Hippocampal formation (tissue), 2 donors: ENCODE measurements at regions not wholly inside any gene's neighbourhood (a gene's known extent, or its start where the extent isn't known, plus 50 kb on each side); places are given as distances from the start of the nearest gene placed in this dataset.
"Not testable (repeated sequence)": the region's sequence is repeated elsewhere in the genome, so short reads cannot be mapped to it uniquely, and the experiment has no call there.

ENCODE experiments used
- DNase-seq, 2 donors: peaks; one replicate each; lab custom pipeline; 2025; lab: John Stamatoyannopoulos, UW

DNA sequence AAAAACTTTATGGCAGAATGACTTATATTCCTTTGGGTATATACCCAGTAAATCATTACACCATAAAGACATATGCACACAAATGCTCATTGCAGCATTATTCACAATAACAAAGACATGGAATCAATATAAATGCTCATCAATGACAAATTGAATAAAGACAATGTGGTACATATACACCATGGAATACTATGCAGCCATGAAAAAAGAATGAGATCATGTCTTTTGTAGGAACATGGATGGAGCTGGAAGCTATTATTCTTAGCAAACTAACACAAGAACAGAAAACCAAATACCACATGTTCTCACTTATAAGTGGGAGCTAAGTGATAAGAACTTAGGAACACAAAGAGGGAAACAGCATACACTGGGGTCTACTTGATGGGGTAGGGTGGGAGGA, 321.7 kb downstream of the ZNF674 start:
- not testable (repeated sequence) for DNase-seq

- no peak for DNase-seq
Measured at GRCh38 chrX:46220822-46221221, 324.4 kb downstream of the ZNF674 start.

DNA sequence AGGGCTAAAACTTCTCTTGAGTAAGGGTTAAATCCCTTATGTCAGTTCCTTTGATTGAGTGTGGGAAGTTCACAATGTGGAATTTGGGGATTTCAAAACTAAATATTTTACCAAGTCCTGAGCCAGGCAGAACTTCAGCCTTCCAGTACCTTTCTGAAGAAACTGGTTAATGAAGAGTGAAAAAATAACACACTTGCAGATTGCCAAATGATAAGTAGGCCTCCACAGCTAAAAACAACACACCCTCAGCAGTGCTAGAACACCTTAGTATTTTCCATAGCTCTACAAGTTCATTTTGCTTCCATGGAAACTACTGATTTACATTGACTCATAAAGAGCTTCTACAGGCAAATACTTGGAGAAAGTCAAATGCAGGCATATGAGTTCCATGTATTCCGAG, 326.8 kb downstream of the ZNF674 start:
- no peak for DNase-seq

GRCh38 chrX:46216406-46216805, 328.8 kb downstream of the ZNF674 start:
- no peak for DNase-seq

- no peak for DNase-seq
Measured at GRCh38 chrX:46211079-46211478, 334.1 kb downstream of the ZNF674 start.

DNA sequence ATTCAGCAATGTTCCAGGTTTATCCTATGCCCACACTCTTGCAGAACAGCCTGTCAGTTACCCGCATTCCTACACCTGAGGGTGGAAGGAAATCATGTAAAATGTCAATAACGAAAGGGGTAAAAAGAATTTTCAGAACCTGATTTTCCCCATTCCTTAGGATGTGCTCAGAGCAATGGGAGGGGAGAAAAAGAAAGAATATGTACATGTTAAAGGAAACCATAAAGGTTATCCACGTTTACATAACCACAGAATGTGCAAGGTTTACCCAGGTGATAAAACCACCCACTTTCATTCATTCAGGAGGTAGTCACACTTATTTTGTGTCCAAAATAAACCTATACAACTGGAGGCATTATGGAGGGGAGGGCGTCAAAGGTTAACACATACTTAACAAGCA, 335.5 kb downstream of the ZNF674 start:
- no peak for DNase-seq

DNA sequence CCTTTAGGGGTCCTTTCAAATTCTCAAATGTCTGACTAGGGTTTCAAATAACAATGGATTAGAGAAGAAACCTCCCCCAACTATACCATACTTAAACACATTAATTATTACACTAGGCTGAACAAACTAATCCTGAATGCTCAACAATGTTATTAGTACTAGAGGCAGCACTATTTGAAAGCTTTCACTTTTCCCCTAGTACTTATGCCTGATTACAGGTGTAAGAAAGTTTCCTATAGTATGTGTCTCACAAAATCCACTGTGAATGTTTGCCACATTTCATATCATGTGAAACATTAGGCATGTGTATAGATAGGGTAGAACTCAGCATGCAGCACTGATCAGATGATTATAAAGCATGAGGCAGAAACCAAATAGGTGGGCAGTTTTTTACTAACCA, 336.2 kb downstream of the ZNF674 start:
- no peak for DNase-seq

- DNase-seq = no peak
Measured at GRCh38 chrX:46208225-46208854, 336.9 kb downstream of the ZNF674 start.

DNA sequence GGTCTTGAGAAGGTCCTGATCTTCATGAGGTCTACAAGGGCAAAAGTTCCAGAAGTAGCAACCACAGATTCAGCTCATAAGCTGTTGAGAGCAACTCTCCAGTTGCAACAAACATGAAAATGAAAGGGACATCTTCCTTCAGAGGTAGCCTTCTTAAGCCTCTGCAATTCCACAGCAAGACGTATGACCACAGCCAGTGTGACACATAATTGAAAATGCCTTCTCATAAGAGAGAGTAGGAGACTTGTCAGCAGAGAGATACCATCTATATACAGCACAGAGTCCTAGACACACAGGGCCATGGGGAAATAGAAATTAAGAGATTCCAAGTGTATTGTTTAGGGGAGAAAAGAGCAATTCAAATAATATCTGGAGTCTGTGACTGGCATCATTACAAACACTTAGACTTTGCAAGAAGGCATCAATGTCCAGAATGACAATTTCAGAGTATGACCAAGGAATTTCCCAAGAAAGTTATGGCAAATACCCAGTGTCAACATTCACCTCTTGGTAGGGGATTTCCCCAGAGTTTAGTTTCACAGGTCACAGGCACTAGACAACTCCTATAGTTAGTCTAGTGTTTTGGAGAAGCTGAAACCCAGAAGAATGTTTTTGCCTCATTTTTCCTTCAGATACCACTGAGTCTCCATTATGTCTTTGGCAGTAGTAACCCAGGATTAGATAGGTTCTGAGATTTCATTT, 340.3 kb downstream of the ZNF674 start:
- no peak for DNase-seq

GRCh38 chrX:46202733-46203514, 342.3 kb downstream of the ZNF674 start:
- no peak for DNase-seq

DNA sequence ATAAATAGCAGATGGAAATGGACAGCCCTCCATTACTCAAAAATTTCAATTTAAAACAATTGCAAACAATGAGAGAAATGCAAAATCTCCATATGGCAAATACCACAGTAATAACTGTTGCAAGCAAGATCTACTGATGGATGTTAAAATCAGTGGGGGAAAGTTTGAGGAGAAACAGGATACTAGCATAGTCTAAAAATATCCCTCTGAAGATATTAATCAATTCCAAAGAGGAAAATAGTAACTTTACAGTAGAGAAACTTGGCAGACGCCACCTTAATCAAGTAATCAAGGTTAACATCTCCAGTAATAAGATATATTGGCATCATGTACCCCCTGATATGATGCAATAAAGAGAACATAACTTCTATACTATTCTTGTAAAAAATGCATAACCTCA, 344.8 kb downstream of the ZNF674 start:
- DNase-seq = no peak

- no peak for DNase-seq
Measured at GRCh38 chrX:46198858-46199257, 346.4 kb downstream of the ZNF674 start.

GRCh38 chrX:46186811-46187106, 358.5 kb downstream of the ZNF674 start:
- DNase-seq = not testable (repeated sequence)

DNA sequence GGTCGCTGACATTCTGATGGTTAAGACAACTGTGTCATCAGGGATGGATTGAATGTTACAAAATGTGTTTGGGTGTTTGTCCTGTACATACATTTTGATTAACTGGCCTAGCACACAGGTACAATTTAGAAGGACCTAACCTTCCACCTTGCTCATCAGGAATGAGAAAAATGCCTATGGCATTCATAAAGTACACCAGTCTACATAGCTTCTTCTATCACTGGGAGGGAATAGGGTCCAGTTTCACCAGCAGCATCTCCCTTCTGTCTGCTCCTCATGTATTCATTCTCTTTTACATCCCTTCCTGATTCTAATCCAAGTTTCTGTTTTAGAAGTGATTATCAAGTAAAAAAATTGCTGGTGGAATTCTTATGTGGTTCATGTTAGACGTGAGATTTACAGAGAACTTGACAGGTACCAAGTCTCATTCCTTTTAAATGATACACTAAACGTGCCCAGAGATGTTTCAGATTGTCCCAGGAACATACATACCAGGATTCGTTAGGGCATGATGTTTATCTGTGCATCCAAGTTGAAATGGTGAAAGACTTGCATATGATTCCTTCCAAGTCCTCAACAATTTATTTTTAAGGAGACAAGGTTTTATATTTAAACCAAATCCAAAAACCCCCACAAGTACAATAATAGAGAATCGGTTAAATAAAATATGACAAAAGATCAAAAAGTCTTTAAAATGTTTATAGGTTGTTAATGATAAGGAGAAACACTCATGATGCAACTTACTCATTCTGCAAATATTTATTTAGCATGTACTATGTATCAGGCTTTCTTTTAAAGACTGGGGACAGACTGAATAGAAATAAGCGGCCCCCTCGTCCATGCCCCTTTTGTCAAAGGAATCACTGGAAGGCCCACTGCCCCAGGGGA, 359.1 kb downstream of the ZNF674 start:
- no peak for DNase-seq

GRCh38 chrX:46184749-46185148, 360.5 kb downstream of the ZNF674 start:
- no peak for DNase-seq

GRCh38 chrX:46180258-46180687, 364.9 kb downstream of the ZNF674 start:
- DNase-seq = no peak

DNA sequence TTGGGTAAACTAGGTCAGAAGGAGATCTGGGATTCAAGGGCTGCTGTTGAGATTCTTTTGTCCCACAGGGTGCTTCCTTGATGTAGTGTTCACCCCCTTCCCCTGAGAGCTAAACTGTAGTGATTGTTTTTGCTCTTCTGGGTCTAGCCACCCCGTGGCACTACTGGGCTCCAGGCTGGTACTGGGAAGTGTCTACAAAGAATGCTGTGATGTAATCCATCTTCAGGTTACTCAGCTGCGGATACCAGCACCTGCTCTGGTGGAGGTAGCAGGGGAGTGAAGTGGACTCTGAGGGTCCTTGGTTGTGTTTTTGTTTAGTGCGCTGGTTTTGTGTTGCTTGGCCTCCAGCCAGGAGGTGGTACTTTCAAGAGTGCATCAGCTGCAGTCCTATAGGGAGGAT, 365.5 kb downstream of the ZNF674 start:
- no peak for DNase-seq

DNA sequence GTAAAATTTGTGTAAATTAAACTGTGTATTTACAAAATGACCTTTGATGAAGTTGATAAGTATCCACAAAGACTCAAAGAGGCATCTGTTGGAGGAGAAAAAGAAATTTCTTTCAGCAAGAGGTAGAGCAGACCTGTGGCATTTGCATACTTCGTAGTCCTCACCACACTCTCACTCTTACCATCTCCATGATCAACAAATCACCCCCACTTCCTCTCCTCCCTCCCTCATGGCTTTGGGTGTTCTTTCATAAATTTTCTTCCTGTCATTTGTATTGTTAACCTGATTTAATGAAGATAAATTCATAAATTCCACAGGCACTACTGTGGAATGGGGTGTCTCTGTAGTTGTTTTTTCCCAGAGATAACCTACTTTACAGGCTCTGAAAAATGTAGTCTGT, 366.5 kb downstream of the ZNF674 start:
- no peak for DNase-seq

- DNase-seq = no peak
Measured at GRCh38 chrX:46173159-46173558, 372.1 kb downstream of the ZNF674 start.

DNA sequence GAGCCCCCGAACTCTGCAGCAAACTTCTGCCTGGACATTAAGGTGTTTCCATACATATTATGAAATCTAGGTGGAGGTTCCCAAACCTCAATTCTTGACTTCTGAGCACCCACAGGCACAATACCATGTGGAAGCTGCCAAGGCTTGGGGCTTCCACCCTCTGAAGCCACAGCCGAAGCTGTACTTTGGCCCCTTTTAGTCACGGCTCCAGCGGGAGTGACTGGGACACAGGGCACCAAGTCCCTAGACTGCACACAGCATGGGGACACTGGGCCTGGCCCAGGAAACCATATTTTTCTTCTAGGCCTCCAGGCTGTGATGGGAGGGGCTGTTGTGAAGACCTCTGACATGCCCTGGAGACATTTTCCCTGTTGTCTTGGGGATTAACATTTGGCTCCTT, 373.8 kb downstream of the ZNF674 start:
- not testable (repeated sequence) for DNase-seq

GRCh38 chrX:46169808-46170207, 375.4 kb downstream of the ZNF674 start:
- DNase-seq = no peak

DNA sequence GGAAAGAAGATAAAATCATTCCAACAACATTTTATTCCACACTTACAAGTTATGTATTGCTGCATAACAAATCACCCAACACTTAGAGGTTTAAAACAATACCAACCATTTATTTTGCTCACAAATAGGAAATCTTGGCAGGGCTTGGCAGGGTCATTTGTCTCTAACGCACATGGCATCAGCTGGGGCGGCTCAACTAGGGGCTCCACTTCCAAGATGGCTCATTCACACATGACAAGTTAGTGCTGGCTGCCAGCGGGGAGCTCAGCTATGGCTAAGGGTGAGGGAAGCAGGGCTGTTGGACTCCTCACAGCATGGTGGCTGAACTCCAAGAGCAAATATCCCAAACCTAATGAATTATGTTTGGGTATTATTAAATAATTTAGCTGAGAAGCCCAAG, 377.0 kb downstream of the ZNF674 start:
- no peak for DNase-seq
